ENCODE measurements at regions not wholly inside any gene's neighbourhood (a gene's known extent, or its start where the extent isn't known, plus 50 kb on each side); places are given as distances from the start of the nearest gene placed in this dataset.

DNA sequence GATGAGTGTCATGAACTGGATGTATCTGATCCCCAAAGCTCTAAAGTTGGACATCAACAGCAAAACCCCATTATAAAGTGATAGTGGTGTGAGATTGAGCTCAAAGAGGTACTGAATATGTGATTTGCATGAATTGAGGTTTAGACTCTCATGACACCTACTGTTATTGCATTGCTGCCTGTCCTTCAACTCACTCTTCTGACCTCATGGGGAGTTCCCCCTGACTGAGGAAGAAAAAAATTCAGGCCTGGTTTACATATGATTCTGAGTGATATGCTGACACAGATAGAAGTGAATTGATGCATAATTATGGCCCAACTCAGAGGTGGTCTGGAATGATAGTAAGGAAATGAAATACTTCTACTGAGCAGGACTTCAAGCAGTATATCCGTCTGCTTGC, 76.2 kb upstream of the CHD1 start:
- TF ChIP-seq, protein P1, sequence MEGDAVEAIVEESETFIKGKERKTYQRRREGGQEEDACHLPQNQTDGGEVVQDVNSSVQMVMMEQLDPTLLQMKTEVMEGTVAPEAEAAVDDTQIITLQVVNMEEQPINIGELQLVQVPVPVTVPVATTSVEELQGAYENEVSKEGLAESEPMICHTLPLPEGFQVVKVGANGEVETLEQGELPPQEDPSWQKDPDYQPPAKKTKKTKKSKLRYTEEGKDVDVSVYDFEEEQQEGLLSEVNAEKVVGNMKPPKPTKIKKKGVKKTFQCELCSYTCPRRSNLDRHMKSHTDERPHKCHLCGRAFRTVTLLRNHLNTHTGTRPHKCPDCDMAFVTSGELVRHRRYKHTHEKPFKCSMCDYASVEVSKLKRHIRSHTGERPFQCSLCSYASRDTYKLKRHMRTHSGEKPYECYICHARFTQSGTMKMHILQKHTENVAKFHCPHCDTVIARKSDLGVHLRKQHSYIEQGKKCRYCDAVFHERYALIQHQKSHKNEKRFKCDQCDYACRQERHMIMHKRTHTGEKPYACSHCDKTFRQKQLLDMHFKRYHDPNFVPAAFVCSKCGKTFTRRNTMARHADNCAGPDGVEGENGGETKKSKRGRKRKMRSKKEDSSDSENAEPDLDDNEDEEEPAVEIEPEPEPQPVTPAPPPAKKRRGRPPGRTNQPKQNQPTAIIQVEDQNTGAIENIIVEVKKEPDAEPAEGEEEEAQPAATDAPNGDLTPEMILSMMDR (IDR thresholded peaks at IDR 0.05), result no peak

DNA sequence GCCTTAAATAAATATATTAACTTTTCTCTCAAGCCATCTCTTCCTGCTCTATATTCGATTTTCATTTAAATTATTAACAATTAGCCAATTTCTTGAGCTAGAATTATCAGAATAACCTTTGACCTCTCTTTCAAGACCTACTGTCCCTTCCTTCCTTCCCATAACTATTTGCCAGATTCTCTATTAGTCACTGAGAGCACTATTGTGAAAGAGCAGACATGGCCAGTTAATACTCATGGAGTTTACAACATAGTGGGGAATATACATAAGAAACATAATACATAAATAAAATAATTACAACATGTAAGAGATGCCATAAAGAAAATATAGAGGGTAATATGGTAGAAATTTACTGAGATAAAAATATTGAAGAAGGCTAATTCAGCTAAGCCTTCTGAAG, 72.1 kb upstream of the CHD1 start:
- TF ChIP-seq, protein P1 (IDR thresholded peaks at IDR 0.05), result no peak

DNA sequence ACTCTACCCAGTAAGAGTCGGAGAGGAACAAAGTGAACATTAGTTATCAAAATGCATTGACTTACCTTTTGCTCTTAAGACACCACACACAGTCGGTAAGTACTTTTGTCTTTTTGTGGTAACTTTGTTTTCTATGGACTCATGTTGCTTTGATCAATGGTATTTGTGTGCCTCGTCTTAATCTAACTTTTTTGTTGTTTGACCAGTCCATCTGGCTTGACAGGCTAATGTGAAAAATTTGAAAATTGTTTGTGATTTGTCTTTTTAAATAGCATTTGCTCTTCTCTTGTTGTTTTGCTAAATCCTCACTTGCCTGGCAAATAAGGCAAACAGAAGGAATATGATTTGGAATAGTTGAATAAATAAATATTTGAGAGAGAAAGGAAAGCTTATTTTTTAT, 71.4 kb upstream of the CHD1 start:
- TF ChIP-seq, protein P1 (IDR thresholded peaks at IDR 0.05), result no peak

DNA sequence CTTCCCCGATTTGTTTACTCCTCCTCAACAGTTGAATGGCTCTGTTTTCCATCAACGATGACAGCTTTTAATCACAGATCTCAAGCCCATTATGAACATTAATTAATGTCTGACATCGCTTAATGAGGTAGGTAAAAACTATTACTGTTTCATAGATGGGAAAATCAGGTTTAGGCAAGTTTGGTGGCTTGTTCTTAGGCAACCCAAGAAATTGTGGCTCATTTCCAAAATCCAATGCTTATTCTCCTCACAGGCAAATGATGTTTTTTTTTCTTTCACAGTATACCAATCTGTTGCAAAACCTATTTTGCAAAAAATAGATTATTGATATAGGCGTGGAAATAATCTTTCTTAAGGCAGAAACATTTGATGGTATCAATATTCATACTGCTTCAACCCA, 70.8 kb upstream of the CHD1 start:
- TF ChIP-seq, protein P1 (IDR thresholded peaks at IDR 0.05), result no peak

DNA sequence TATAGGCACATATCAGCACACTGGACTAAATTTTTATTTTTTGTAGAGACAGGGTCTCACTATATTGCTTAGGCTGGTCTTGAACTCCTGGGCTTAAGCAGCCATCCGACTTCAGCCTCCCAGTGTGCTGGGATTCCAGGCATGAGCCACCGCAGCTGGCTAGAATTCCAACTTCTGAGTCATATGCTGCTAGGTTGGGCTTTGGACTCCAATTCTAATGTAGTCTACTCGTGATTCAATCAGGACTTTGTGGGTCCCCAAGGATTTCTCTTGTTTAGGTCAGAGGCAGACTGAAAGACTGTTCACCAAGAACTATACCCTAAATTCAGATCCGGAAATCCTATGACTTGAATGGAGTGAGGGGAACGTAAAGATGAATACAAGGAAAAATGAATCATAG, 68.2 kb upstream of the CHD1 start:
- TF ChIP-seq, protein P1 (IDR thresholded peaks at IDR 0.05), result no peak

DNA sequence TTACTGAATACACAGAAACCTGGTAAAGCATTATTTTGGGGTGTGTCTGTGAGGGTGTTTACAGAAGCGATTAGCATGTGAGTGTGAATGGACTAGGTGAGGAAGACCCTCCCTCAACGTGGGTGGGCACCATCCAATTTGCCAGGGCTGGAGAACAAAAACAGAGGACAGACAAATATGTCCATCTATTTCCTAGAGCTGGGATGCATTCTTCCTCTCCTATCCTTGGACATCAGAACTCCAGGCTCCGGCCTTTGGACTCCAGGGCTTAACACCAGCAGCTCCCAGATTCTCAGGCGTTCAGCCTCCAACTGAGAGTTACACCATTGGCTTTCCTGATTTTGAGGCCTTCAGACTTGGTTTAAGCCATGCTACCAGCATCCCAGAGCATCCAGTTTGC, 65.8 kb upstream of the CHD1 start:
- TF ChIP-seq, protein P1 (IDR thresholded peaks at IDR 0.05), result no peak

DNA sequence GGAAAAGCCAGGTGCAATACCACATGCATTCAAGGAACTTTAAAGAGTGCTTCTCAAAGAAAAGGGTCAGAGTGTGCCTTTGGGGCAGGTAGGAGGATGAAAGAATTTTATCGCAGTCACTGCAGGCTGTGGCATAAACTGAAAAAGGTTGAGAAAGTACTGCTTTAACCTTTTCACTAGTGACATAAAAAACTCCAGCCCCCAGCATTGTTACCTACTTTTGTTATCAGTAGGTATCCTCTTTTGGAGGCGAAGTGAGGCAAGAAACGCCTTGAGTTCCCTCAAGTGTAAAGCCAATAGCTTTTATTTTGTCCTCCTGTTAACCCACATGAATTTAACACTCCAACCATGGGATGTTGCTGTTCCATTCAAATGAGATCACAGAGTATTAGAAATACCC, 64.7 kb upstream of the CHD1 start:
- TF ChIP-seq, protein P1 (IDR thresholded peaks at IDR 0.05), result no peak

DNA sequence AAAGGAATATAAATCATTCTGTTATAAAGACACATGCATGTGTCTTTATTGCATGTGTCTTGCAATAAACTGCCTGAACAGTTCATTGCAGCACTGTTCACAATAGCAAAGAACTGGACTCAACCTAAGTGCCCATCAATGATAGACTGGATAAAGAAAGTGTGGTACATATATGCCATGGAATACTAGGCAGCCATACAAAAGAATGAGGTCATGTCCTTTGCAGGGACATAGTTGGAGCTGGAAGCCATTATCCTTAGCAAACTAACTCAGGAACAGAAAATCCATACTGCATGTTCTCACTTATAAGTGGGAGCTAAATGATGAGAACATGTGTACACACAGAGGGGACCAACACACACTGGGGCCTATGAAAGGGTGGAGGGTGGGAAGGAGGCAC, 63.7 kb upstream of the CHD1 start:
- TF ChIP-seq, protein P1 (IDR thresholded peaks at IDR 0.05), result no peak
